GM12878 (cell line): ENCODE measurements at regions not wholly inside any gene's neighbourhood (a gene's known extent, or its start where the extent isn't known, plus 50 kb on each side); places are given as distances from the start of the nearest gene placed in this dataset.

ENCODE experiments used
- ATAC-seq: fragments of 200-7000 bp; cut with Tn5 transposase; 3 replicates; pipeline ENCODE4 v1.9.1; 2020; ENCODE audit warnings: mild to moderate bottlenecking, moderate library complexity
- BruUV-seq: library from RNA; stranded (reverse); fragments of 400-500 nt; replicated peaks from 2 replicates; lab custom pipeline; 2021; lab: Mats Ljungman, UMichigan
- CTCF ChIA-PET: fragments of 300-600 bp; sonication (Branson Sonifier 250); formaldehyde crosslinking; extraction: SDS; loops from one replicate; lab custom pipeline; 2021; ENCODE audit warnings: inconsistent platforms; lab: Yijun Ruan, JAX
- POLR2A ChIA-PET: fragments of 350-600 bp; formaldehyde crosslinking; extraction: SDS; loops from one replicate; lab custom pipeline; 2021; ENCODE audit warnings: inconsistent platforms; lab: Charles Lee
- RAD21 ChIA-PET: fragments of 300-600 bp; sonication (Branson Sonifier 250); formaldehyde crosslinking; loops from one replicate; lab custom pipeline; 2023; ENCODE audit warnings: antibody characterized with exemption; ENCODE audit not compliant: unreplicated experiment; lab: Charles Lee
- SMC1A ChIA-PET: fragments of 300-600 bp; sonication (Branson Sonifier 250); formaldehyde crosslinking; loops from one replicate; lab custom pipeline; 2023; ENCODE audit not compliant: unreplicated experiment, uncharacterized antibody; lab: Charles Lee
- DNase-seq: peaks from one replicate; pipeline ENCODE4 v3.0.0-alpha.2; 2011; ENCODE audit warnings: low read depth, low spot score
- FAIRE-seq: peaks from 3 replicates; lab custom pipeline; 2011; peaks lifted over from hg19 to GRCh38; lab: Jason Lieb, UNC
- H2AFZ ChIP-seq: 2 replicates; pipeline ENCODE4 v1.6.0; 2011; ENCODE audit warnings: low read depth, low read length, control low read depth; ENCODE audit not compliant: control insufficient read depth
- H3K27ac ChIP-seq: 2 replicates; pipeline ENCODE4 v1.5.1; 2011; ENCODE audit warnings: control low read depth; ENCODE audit not compliant: control insufficient read depth, insufficient read depth
- H3K27me3 ChIP-seq, 2 experiments: replicated peaks in 1 of 2; 2 replicates each; pipeline versions ENCODE4 v1.6.0 to v1.6.1; 2011; ENCODE audit warnings: low read length in 1 of 2; ENCODE audit not compliant: control insufficient read depth in 2 of 2, insufficient read depth in 2 of 2
- H3K36me3 ChIP-seq, 2 experiments: 2 replicates each; pipeline ENCODE4 v1.5.1; 2011; ENCODE audit warnings: low read length in 1 of 2; ENCODE audit not compliant: control insufficient read depth in 2 of 2, insufficient read depth in 2 of 2
- H3K4me1 ChIP-seq: 2 replicates; pipeline ENCODE4 v1.6.1; 2011; ENCODE audit warnings: mild to moderate bottlenecking, low read length, moderate library complexity, mixed read lengths; ENCODE audit not compliant: control insufficient read depth, insufficient read depth
- H3K4me2 ChIP-seq: 2 replicates; pipeline ENCODE4 v1.6.0; 2011; ENCODE audit warnings: control low read depth; ENCODE audit not compliant: control insufficient read depth, insufficient read depth
- H3K4me3 ChIP-seq: fragments of 200-600 bp; sonication (generic); 2 replicates; pipeline ENCODE4 v1.5.1; 2016
- H3K79me2 ChIP-seq: 2 replicates; pipeline ENCODE4 v1.6.0; 2011; ENCODE audit warnings: low read length; ENCODE audit not compliant: control insufficient read depth, insufficient read depth
- H3K9ac ChIP-seq: 2 replicates; pipeline ENCODE4 v1.8.0; 2011; ENCODE audit warnings: low read length, control low read depth, mixed read lengths; ENCODE audit not compliant: control insufficient read depth, insufficient read depth
- H3K9me3 ChIP-seq: replicated peaks from 3 replicates; pipeline ENCODE4 v1.5.1; 2011; ENCODE audit warnings: mild to moderate bottlenecking, low read length; ENCODE audit not compliant: control insufficient read depth, insufficient read depth
- H4K20me1 ChIP-seq: 2 replicates; pipeline ENCODE4 v1.6.0; 2011; ENCODE audit not compliant: control insufficient read depth, insufficient read depth
- CTCF ChIP-seq, 3 experiments: IDR thresholded peaks in 2 of 3; conservative IDR thresholded peaks in 1 of 3; 2 replicates each; pipeline ENCODE4 v1.5.1; 2011; ENCODE audit warnings: low read depth in 3 of 3, low read length in 3 of 3, mild to moderate bottlenecking in 3 of 3, control low read depth in 2 of 3, moderate library complexity in 2 of 3, inconsistent platforms in 1 of 3, mixed read lengths in 1 of 3; ENCODE audit not compliant: control insufficient read depth in 2 of 3, insufficient read depth in 1 of 3; ENCODE audit errors: extremely low read depth in 1 of 3
- RAD21 ChIP-seq: IDR thresholded peaks from 2 replicates; pipeline ENCODE4 v1.6.1; 2011; ENCODE audit warnings: mild to moderate bottlenecking, low read depth, low read length, moderate library complexity; ENCODE audit not compliant: insufficient read depth
- SMARCA5 ChIP-seq: fragments of 450-650 bp; IDR thresholded peaks from 2 replicates; pipeline ENCODE4 v1.6.1; 2017; ENCODE audit warnings: mild to moderate bottlenecking
- SMC3 ChIP-seq: IDR thresholded peaks from 2 replicates; pipeline ENCODE4 v1.6.1; 2011; ENCODE audit warnings: low read length, improper control_type of control experiment, borderline replicate concordance
- SPI1 ChIP-seq: IDR thresholded peaks from 2 replicates; pipeline ENCODE4 v1.6.1; 2011; ENCODE audit warnings: low read depth, mild to moderate bottlenecking, low read length, moderate library complexity, borderline replicate concordance; ENCODE audit not compliant: insufficient read depth
- ZBTB33 ChIP-seq: fragments of 450-650 bp; IDR thresholded peaks from 2 replicates; pipeline ENCODE4 v1.6.1; 2017; ENCODE audit warnings: mild to moderate bottlenecking
- WGBS: methylation state at CpG from one replicate; pipeline ENCODE4 v1.1.6; 2016; ENCODE audit warnings: low lambda C conversion rate; ENCODE audit not compliant: insufficient replicate concordance, insufficient coverage; ENCODE audit errors: missing lambda C conversion rate; 5-methylcytosine and 5-hydroxymethylcytosine counted together
- in situ Hi-C: fragments of 300-500 bp; cut with MboI; formaldehyde crosslinking; loops from 9 replicates; pipeline ENCODE4 v1.14.3; 2018; ENCODE audit warnings: mixed read lengths
- intact Hi-C: fragments of 100-400 bp; cut with micrococcal nuclease; formaldehyde crosslinking; loops from one replicate; pipeline ENCODE4 v1.14.2; 2022; ENCODE audit not compliant: unreplicated experiment

GRCh38 chr5:69019668-69020375 lies 74.0 kb upstream of the SLC30A5 start (continued):
- no peak for TF ChIP-seq ZBTB33

GRCh38 chr5:69024241-69024651 lies 69.6 kb upstream of the SLC30A5 start:
- no peak overlapping the region for H3K9ac ChIP-seq
- 45% methylated on average over 5 of the region's 5 CpGs for WGBS
- RAD21 ChIA-PET = no interaction called here
- no peaks in the 10 kb centered on the region for H3K36me3 ChIP-seq
- H3K9me3 ChIP-seq = no peaks in the 10 kb centered on the region
- ATAC-seq (peak; percentile 83), DNase-seq (no peak)
- H3K4me1 ChIP-seq = no peaks in the 10 kb centered on the region
- SMC1A ChIA-PET = interaction anchor here (1.3 kb wide), 1 partner anchor 19 kb away, joined by 4 read pairs; no protein-coding TSS in a partner anchor
- peak; percentile 67 to 69 (median 69) for TF ChIP-seq CTCF (IDR thresholded peaks at IDR 0.05 in 2 of 3, conservative IDR thresholded peaks at IDR 0.05 in 1 of 3; ENCODE audit: control insufficient read depth in 2 of 3, extremely low read depth in 1 of 3, insufficient read depth in 1 of 3, low read depth in 3 of 3, low read length in 3 of 3)
- TF ChIP-seq SMC3 = peak; percentile 34; the same call in 1 of the 2 replicates
- no peak for TF ChIP-seq SPI1
- TF ChIP-seq RAD21 = peak; percentile 71
- TF ChIP-seq SMARCA5 = no peak
- TF ChIP-seq, all 136 proteins: peak for 3
- in situ Hi-C loops (no loop called here), intact Hi-C loops (no loop called here)
- no peak overlapping the region for H3K4me3 ChIP-seq
- no peak for FAIRE-seq
- no peaks in the 10 kb centered on the region for H3K79me2 ChIP-seq
- H4K20me1 ChIP-seq = no peaks in the 10 kb centered on the region
- no peak overlapping the region for H3K27ac ChIP-seq
- ChIA-PET POLR2A (no interaction called here), CTCF (interaction anchor here (0.9 to 2.0 kb wide), 13 partner anchors 9 to 738 kb away, joined by 3 to 6 read pairs (median 4); partner anchors contain the start of gene SLC30A5)
- BruUV-seq = no TSS peak
- H2AFZ ChIP-seq = no peak overlapping the region
- H3K4me2 ChIP-seq = no peak overlapping the region
- peaks cover 0 to 2% of the 10 kb centered on the region in 2 experiments; a peak in 2 of 4 replicates for H3K27me3 ChIP-seq
